ENCODE measurements at regions not wholly inside any gene's neighbourhood (a gene's known extent, or its start where the extent isn't known, plus 50 kb on each side); places are given as distances from the start of the nearest gene placed in this dataset.

DNA sequence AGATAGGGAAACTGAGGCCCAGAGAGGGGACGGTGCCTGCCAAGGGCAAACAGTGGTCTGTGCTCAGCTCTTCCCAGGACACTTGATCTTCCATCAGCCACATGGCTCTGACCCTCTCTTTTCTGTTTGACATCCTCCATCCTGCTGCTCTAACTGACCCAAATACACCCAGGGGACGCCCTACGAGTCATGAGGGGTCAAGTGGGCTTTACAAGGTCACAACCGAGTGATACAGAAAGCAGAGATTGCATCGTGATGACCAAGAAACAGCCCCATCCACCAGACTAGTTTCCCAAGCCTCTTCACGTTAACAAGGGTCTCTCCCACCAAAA lies 131.2 kb upstream of the UNC5B start (continued):
- TF ChIP-seq SRF (IDR thresholded peaks at IDR 0.05; ENCODE audit: low read depth) (no peak), CEBPB (IDR thresholded peaks at IDR 0.05; ENCODE audit: low read depth) (no peak), EGR1 (IDR thresholded peaks at IDR 0.05; ENCODE audit: low read depth) (no peak), ZNF274 (IDR thresholded peaks at IDR 0.05; ENCODE audit: low read depth, low read length) (no peak), SP1 (IDR thresholded peaks at IDR 0.05; ENCODE audit: low read depth) (no peak), EZH2 (IDR thresholded peaks at IDR 0.05) (no peak)
- TF ChIP-seq, protein P1, sequence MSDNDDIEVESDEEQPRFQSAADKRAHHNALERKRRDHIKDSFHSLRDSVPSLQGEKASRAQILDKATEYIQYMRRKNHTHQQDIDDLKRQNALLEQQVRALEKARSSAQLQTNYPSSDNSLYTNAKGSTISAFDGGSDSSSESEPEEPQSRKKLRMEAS (IDR thresholded peaks at IDR 0.05): no peak

DNA sequence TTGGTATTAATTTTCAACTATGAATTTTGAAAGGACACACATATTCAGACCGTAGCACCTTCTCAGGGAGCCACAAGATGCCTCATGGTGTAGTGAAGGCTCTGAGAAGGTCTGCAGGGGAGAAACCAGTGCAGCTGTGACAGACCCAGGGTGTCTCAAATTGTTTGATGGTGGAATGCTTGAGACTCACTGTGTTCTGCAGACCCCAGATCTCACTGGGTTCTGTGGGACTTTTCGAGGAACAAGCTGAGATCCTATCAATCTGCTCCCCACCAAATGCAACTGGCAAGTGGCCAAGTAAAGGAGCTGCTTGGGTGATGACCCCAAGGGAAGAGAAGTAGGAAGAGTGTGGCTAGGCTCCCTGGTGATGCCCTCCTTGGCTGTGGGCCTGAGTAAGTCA lies 130.5 kb upstream of the UNC5B start:
- BruUV-seq (replicated peaks): no TSS peak
- Histone ChIP-seq H4K20me1 (ENCODE audit: insufficient read depth) (no peaks in the 10 kb centered on the region), H3K9me2 (ENCODE audit: insufficient read depth) (no peaks in the 10 kb centered on the region), H2AFZ (ENCODE audit: low read depth, low read length, poor library complexity, severe bottlenecking) (no peak overlapping the region), H3K9me3 (ENCODE audit: control insufficient read depth in 1 of 2, insufficient read depth in 1 of 2, low read depth in 1 of 2, low read length in 2 of 2) (no peaks in the 10 kb centered on the region), H3K79me2 (ENCODE audit: insufficient read depth, low read length) (no peaks in the 10 kb centered on the region), H3K27me3 (ENCODE audit: insufficient read depth, low read length) (no peaks in the 10 kb centered on the region), H3K4me1 (ENCODE audit: control insufficient read depth in 1 of 2, insufficient read depth in 2 of 2, low read length in 2 of 2) (peaks cover 0 to 8% of the 10 kb centered on the region in 2 experiments; a peak in 1 of 4 replicates), H3K4me3 (replicated peaks in 1 of 2; ENCODE audit: low read depth in 1 of 2, low read length in 2 of 2) (no peak overlapping the region), H3K4me2 (ENCODE audit: low read length) (no peak overlapping the region), H3K27ac (ENCODE audit: low read depth, low read length) (no peak overlapping the region), H3K36me3 (ENCODE audit: control insufficient read depth in 1 of 2, insufficient read depth in 2 of 2, low read length in 2 of 2) (no peaks in the 10 kb centered on the region), H3K9ac (ENCODE audit: low read length) (no peak overlapping the region)
- ChIA-PET POLR2A (no interaction called here), RAD21 (ENCODE audit: low non-redundant PET in 1 of 2, low total read pairs in 2 of 2, uncharacterized antibody in 2 of 2, unreplicated experiment in 2 of 2) (no interaction called here), CTCF (no interaction called here)
- DNase-seq (ENCODE audit: low read depth, low spot score) (no peak), ATAC-seq (no peak)
- TF ChIP-seq ELF1 (IDR thresholded peaks at IDR 0.05; ENCODE audit: borderline replicate concordance, low read depth) (no peak), ZNF274 (IDR thresholded peaks at IDR 0.05; ENCODE audit: low read depth, low read length) (no peak), RAD21 (IDR thresholded peaks at IDR 0.05; ENCODE audit: low read depth) (no peak)
- intact Hi-C loops (cut with micrococcal nuclease): no loop called here

DNA sequence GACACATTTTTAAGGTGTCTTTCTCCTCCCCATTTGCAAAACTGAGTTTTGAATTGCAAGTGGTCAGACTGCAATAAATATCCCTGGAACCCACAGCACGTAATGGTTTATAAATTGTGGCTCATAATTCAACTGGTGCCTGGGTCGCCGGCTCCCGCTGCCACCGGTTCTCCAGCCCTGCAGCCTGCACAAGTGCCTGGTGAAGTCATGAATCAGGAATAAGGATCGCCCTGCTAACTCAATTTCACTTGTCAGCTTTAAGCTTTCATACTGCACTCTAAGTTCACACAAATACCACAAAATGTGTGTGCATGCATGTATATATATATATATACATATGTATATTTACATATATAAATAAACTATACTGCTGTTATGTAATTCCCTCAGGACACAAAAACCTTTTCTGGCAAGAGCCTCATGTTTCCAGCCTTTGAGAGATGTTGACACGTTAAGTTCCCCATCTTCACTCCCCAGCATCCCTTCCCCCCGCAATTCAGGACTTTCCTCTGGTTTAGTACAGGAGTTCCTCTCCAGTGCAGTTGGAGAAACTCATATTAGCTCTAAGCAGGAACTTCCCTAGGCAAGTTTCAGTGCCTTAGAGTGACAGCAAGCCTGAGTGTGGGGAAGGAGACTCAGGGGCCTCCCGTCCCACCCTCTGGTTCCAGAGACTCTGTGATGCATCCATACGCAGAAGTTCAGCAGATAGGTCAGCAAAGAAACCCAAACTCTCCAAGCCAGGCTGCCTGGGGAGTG lies 129.2 kb upstream of the UNC5B start:
- Histone ChIP-seq H3K9ac (ENCODE audit: low read length) (no peak overlapping the region), H2AFZ (ENCODE audit: low read depth, low read length, poor library complexity, severe bottlenecking) (no peak overlapping the region), H3K79me2 (ENCODE audit: insufficient read depth, low read length) (no peaks in the 10 kb centered on the region), H4K20me1 (ENCODE audit: insufficient read depth) (no peaks in the 10 kb centered on the region), H3K4me2 (ENCODE audit: low read length) (no peak overlapping the region), H3K9me2 (ENCODE audit: insufficient read depth) (no peaks in the 10 kb centered on the region), H3K4me1 (ENCODE audit: control insufficient read depth in 1 of 2, insufficient read depth in 2 of 2, low read length in 2 of 2) (peaks cover 0 to 8% of the 10 kb centered on the region in 2 experiments; a peak in 1 of 4 replicates), H3K36me3 (ENCODE audit: control insufficient read depth in 1 of 2, insufficient read depth in 2 of 2, low read length in 2 of 2) (no peaks in the 10 kb centered on the region), H3K27me3 (ENCODE audit: insufficient read depth, low read length) (no peaks in the 10 kb centered on the region), H3K27ac (ENCODE audit: low read depth, low read length) (no peak overlapping the region), H3K4me3 (replicated peaks in 1 of 2; ENCODE audit: low read depth in 1 of 2, low read length in 2 of 2) (no peak overlapping the region), H3K9me3 (ENCODE audit: control insufficient read depth in 1 of 2, insufficient read depth in 1 of 2, low read depth in 1 of 2, low read length in 2 of 2) (no peaks in the 10 kb centered on the region)
- ChIA-PET POLR2A (no interaction called here), RAD21 (ENCODE audit: low non-redundant PET in 1 of 2, low total read pairs in 2 of 2, uncharacterized antibody in 2 of 2, unreplicated experiment in 2 of 2) (no interaction called here), CTCF (no interaction called here)
- BruUV-seq (replicated peaks): no TSS peak
- ATAC-seq (no peak), DNase-seq (ENCODE audit: low read depth, low spot score) (no peak)
- intact Hi-C loops (cut with micrococcal nuclease): no loop called here
- TF ChIP-seq, protein P2, sequence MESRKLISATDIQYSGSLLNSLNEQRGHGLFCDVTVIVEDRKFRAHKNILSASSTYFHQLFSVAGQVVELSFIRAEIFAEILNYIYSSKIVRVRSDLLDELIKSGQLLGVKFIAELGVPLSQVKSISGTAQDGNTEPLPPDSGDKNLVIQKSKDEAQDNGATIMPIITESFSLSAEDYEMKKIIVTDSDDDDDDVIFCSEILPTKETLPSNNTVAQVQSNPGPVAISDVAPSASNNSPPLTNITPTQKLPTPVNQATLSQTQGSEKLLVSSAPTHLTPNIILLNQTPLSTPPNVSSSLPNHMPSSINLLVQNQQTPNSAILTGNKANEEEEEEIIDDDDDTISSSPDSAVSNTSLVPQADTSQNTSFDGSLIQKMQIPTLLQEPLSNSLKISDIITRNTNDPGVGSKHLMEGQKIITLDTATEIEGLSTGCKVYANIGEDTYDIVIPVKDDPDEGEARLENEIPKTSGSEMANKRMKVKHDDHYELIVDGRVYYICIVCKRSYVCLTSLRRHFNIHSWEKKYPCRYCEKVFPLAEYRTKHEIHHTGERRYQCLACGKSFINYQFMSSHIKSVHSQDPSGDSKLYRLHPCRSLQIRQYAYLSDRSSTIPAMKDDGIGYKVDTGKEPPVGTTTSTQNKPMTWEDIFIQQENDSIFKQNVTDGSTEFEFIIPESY (IDR thresholded peaks at IDR 0.05; ENCODE audit: extremely low read depth, insufficient replicate concordance, low read length): no peak
- no peak for TF ChIP-seq CEBPB (IDR thresholded peaks at IDR 0.05; ENCODE audit: low read depth)
- no peak for TF ChIP-seq SP1 (IDR thresholded peaks at IDR 0.05; ENCODE audit: low read depth)
- no peak for TF ChIP-seq EZH2phosphoT487 (IDR thresholded peaks at IDR 0.05; ENCODE audit: borderline replicate concordance)
- TF ChIP-seq SRF (IDR thresholded peaks at IDR 0.05; ENCODE audit: low read depth): no peak
- TF ChIP-seq, protein P3, sequence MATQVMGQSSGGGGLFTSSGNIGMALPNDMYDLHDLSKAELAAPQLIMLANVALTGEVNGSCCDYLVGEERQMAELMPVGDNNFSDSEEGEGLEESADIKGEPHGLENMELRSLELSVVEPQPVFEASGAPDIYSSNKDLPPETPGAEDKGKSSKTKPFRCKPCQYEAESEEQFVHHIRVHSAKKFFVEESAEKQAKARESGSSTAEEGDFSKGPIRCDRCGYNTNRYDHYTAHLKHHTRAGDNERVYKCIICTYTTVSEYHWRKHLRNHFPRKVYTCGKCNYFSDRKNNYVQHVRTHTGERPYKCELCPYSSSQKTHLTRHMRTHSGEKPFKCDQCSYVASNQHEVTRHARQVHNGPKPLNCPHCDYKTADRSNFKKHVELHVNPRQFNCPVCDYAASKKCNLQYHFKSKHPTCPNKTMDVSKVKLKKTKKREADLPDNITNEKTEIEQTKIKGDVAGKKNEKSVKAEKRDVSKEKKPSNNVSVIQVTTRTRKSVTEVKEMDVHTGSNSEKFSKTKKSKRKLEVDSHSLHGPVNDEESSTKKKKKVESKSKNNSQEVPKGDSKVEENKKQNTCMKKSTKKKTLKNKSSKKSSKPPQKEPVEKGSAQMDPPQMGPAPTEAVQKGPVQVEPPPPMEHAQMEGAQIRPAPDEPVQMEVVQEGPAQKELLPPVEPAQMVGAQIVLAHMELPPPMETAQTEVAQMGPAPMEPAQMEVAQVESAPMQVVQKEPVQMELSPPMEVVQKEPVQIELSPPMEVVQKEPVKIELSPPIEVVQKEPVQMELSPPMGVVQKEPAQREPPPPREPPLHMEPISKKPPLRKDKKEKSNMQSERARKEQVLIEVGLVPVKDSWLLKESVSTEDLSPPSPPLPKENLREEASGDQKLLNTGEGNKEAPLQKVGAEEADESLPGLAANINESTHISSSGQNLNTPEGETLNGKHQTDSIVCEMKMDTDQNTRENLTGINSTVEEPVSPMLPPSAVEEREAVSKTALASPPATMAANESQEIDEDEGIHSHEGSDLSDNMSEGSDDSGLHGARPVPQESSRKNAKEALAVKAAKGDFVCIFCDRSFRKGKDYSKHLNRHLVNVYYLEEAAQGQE (IDR thresholded peaks at IDR 0.05; ENCODE audit: low read depth): no peak

Data from HCT116 (cell line).